H1 (cell line): ENCODE measurements at regions not wholly inside any gene's neighbourhood (a gene's known extent, or its start where the extent isn't known, plus 50 kb on each side); places are given as distances from the start of the nearest gene placed in this dataset.

Experiments used
- CTCF ChIA-PET: fragments of 300-600 bp; sonication (Branson Sonifier 250); formaldehyde crosslinking; loops from one replicate; lab custom pipeline; 2021; ENCODE audit not compliant: partially characterized antibody; lab: Charles Lee
- POLR2A ChIA-PET: fragments of 300-600 bp; sonication (Branson Sonifier 250); formaldehyde crosslinking; loops from one replicate; lab custom pipeline; 2021; ENCODE audit warnings: inconsistent platforms; ENCODE audit not compliant: partially characterized antibody; lab: Charles Lee
- DNase-seq, 2 experiments: peaks; one replicate each; pipeline versions ENCODE4 v3.0.0 to v3.0.0-alpha.2; 2010 to 2022; ENCODE audit warnings: low spot score in 2 of 2, low read depth in 1 of 2, mixed read lengths in 1 of 2
- FAIRE-seq: peaks from 2 replicates; lab custom pipeline; 2011; peaks lifted over from hg19 to GRCh38; lab: Jason Lieb, UNC
- H2AFZ ChIP-seq: 2 replicates; pipeline ENCODE4 v1.8.1; 2012; ENCODE audit warnings: low read length, inconsistent platforms
- H2AK5ac ChIP-seq: 2 replicates; pipeline ENCODE4 v1.6.1; 2013; ENCODE audit warnings: low read depth, low read length
- H2BK120ac ChIP-seq: replicated peaks from 2 replicates; pipeline ENCODE3; 2013; ENCODE audit warnings: low read depth, low read length, inconsistent platforms
- H2BK12ac ChIP-seq: 2 replicates; pipeline ENCODE4 v1.6.1; 2013; ENCODE audit warnings: low read depth, low read length
- H2BK15ac ChIP-seq: 2 replicates; pipeline ENCODE4 v1.6.1; 2013; ENCODE audit warnings: low read length
- H2BK20ac ChIP-seq: 2 replicates; pipeline ENCODE4 v1.6.1; 2013; ENCODE audit warnings: low read length
- H2BK5ac ChIP-seq: 2 replicates; pipeline ENCODE4 v1.6.1; 2013; ENCODE audit warnings: low read depth, low read length
- H3K14ac ChIP-seq: 2 replicates; pipeline ENCODE4 v1.6.1; 2013; ENCODE audit warnings: inconsistent platforms; ENCODE audit not compliant: insufficient read length
- H3K18ac ChIP-seq: 2 replicates; pipeline ENCODE4 v1.6.1; 2013; ENCODE audit warnings: low read length; ENCODE audit errors: extremely low read depth
- H3K23ac ChIP-seq: 2 replicates; pipeline ENCODE4 v1.6.1; 2013; ENCODE audit warnings: inconsistent platforms; ENCODE audit not compliant: insufficient read length
- H3K23me2 ChIP-seq: 2 replicates; pipeline ENCODE4 v1.6.1; 2013; ENCODE audit warnings: low read depth, low read length
- H3K27ac ChIP-seq: 2 replicates; pipeline ENCODE4 v1.6.1; 2011; ENCODE audit warnings: low read depth, low read length, inconsistent platforms
- H3K27me3 ChIP-seq, 4 experiments: replicated peaks in 1 of 4; 1 replicate in 1 of 4; 2 replicates in 3 of 4; pipeline versions ENCODE4 v1.6.1 to v1.8.1; 2011 to 2013; ENCODE audit warnings: low read length in 3 of 4, mild to moderate bottlenecking in 3 of 4, inconsistent platforms in 2 of 4, mixed read lengths in 2 of 4, moderate library complexity in 1 of 4; ENCODE audit not compliant: control insufficient read depth in 3 of 4, insufficient read depth in 3 of 4; ENCODE audit errors: extremely low read depth in 1 of 4
- H3K36me3 ChIP-seq, 4 experiments: 2 replicates each; pipeline versions ENCODE4 v1.6.1 to v1.8.1; 2011 to 2013; ENCODE audit warnings: mild to moderate bottlenecking in 4 of 4, low read length in 3 of 4, moderate library complexity in 2 of 4, control low read depth in 1 of 4, inconsistent platforms in 1 of 4; ENCODE audit not compliant: insufficient read depth in 4 of 4, control insufficient read depth in 2 of 4
- H3K4ac ChIP-seq: replicated peaks from 2 replicates; pipeline ENCODE3; 2013; ENCODE audit warnings: low read length, low read depth, mixed read lengths, inconsistent platforms; ENCODE audit not compliant: insufficient read length
- H3K4me1 ChIP-seq, 4 experiments: replicated peaks in 1 of 4; 1 replicate in 1 of 4; 2 replicates in 3 of 4; pipeline versions ENCODE4 v1.6.1 to v1.8.1; 2011 to 2013; ENCODE audit warnings: low read length in 3 of 4, inconsistent platforms in 2 of 4, mixed read lengths in 1 of 4; ENCODE audit not compliant: insufficient read depth in 4 of 4, control insufficient read depth in 3 of 4
- H3K4me2 ChIP-seq, 2 experiments: 2 replicates each; pipeline versions ENCODE4 v1.6.1 to v1.8.1; 2011 to 2013; ENCODE audit warnings: low read depth in 2 of 2, low read length in 2 of 2, control low read depth in 1 of 2, inconsistent platforms in 1 of 2, mild to moderate bottlenecking in 1 of 2; ENCODE audit not compliant: insufficient read depth in 1 of 2
- H3K4me3 ChIP-seq, 4 experiments: fragments of 200-600, 300-600 bp in 1 of 4; sonication (generic), shearing (Covaris generic), sonication (Bioruptor Twin) in 1 of 4; 2 replicates each; pipeline versions ENCODE4 v1.5.1 to v1.8.1; 2011 to 2016; ENCODE audit warnings: low read length in 4 of 4, low read depth in 3 of 4, control low read depth in 2 of 4, inconsistent platforms in 2 of 4, mild to moderate bottlenecking in 2 of 4, mixed read lengths in 1 of 4, moderate library complexity in 1 of 4; ENCODE audit not compliant: insufficient read depth in 2 of 4; ENCODE audit errors: extremely low read depth in 1 of 4
- H3K56ac ChIP-seq: replicated peaks from 2 replicates; pipeline ENCODE3; 2013; ENCODE audit warnings: low read depth, mild to moderate bottlenecking, mixed read lengths, low read length, inconsistent platforms; ENCODE audit not compliant: insufficient read length
- H3K79me1 ChIP-seq: 2 replicates; pipeline ENCODE4 v1.6.1; 2013; ENCODE audit warnings: low read depth, low read length, control low read depth
- H3K79me2 ChIP-seq, 2 experiments: 2 replicates each; pipeline versions ENCODE4 v1.6.1 to v1.8.1; 2012 to 2013; ENCODE audit warnings: low read length in 2 of 2, mild to moderate bottlenecking in 2 of 2, inconsistent platforms in 1 of 2; ENCODE audit not compliant: insufficient read depth in 2 of 2, control insufficient read depth in 1 of 2
- H3K9ac ChIP-seq, 4 experiments: replicated peaks in 1 of 4; 1 replicate in 1 of 4; 2 replicates in 3 of 4; pipeline versions ENCODE4 v1.6.1 to v1.8.1; 2011 to 2013; ENCODE audit warnings: low read depth in 3 of 4, low read length in 3 of 4, control low read depth in 2 of 4, mild to moderate bottlenecking in 2 of 4, moderate library complexity in 2 of 4, inconsistent platforms in 1 of 4; ENCODE audit errors: extremely low read depth in 1 of 4
- H3K9me3 ChIP-seq, 2 experiments: 2 replicates each; pipeline versions ENCODE4 v1.6.1 to v1.8.1; 2012 to 2013; ENCODE audit warnings: mild to moderate bottlenecking in 2 of 2, moderate library complexity in 2 of 2, control low read depth in 1 of 2, inconsistent platforms in 1 of 2, low read depth in 1 of 2, low read length in 1 of 2, mixed read lengths in 1 of 2; ENCODE audit not compliant: insufficient read depth in 2 of 2
- H4K20me1 ChIP-seq, 2 experiments: replicated peaks in 1 of 2; 2 replicates each; pipeline versions ENCODE3 to v1.8.1; 2011 to 2013; ENCODE audit warnings: inconsistent platforms in 2 of 2, low read length in 2 of 2, mild to moderate bottlenecking in 1 of 2; ENCODE audit not compliant: insufficient read depth in 2 of 2, control insufficient read depth in 1 of 2
- H4K5ac ChIP-seq: 2 replicates; pipeline ENCODE4 v1.6.1; 2013; ENCODE audit warnings: low read length, low read depth, mixed read lengths, inconsistent platforms; ENCODE audit not compliant: insufficient read length
- H4K8ac ChIP-seq: 2 replicates; pipeline ENCODE4 v1.8.0; 2013; ENCODE audit warnings: mild to moderate bottlenecking, moderate library complexity, low read length, inconsistent platforms; ENCODE audit not compliant: insufficient read depth; ENCODE audit errors: extremely low read depth
- H4K91ac ChIP-seq: replicated peaks from 2 replicates; pipeline ENCODE3; 2013; ENCODE audit warnings: low read length, mixed read lengths, inconsistent platforms; ENCODE audit not compliant: insufficient read length
- BACH1 ChIP-seq: IDR thresholded peaks from 2 replicates; pipeline ENCODE4 v1.6.1; 2012; ENCODE audit warnings: low read length, improper control_type of control experiment
- CTCF ChIP-seq, 3 experiments: IDR thresholded peaks; 1 replicate in 2 of 3; 2 replicates in 1 of 3; pipeline versions ENCODE4 v1.5.1 to v1.6.1; 2011; ENCODE audit warnings: low read length in 3 of 3, mild to moderate bottlenecking in 3 of 3, inconsistent platforms in 2 of 3, low read depth in 1 of 3, moderate library complexity in 1 of 3; ENCODE audit not compliant: insufficient read depth in 1 of 3; ENCODE audit errors: control extremely low read depth in 1 of 3
- EGR1 ChIP-seq: IDR thresholded peaks from 2 replicates; pipeline ENCODE4 v1.6.1; 2011; ENCODE audit warnings: low read depth, low read length, borderline replicate concordance
- MAX ChIP-seq: IDR thresholded peaks from 2 replicates; pipeline ENCODE4 v1.6.1; 2012; ENCODE audit warnings: inconsistent platforms
- POLR2A ChIP-seq, 2 experiments: IDR thresholded peaks; 1 replicate in 1 of 2; 2 replicates in 1 of 2; pipeline ENCODE4 v1.6.1; 2011; ENCODE audit warnings: low read depth in 2 of 2, low read length in 2 of 2, mild to moderate bottlenecking in 2 of 2; ENCODE audit errors: control extremely low read depth in 1 of 2
- RXRA ChIP-seq: IDR thresholded peaks from 2 replicates; pipeline ENCODE4 v1.6.1; 2011; ENCODE audit warnings: low read depth, mild to moderate bottlenecking, low read length, moderate library complexity; ENCODE audit not compliant: insufficient read depth
- SP4 ChIP-seq: IDR thresholded peaks from 2 replicates; pipeline ENCODE4 v1.6.1; 2012; ENCODE audit warnings: low read length, inconsistent platforms
- SUZ12 ChIP-seq: fragments of 200-600 bp; sonication (generic); IDR thresholded peaks from 2 replicates; pipeline ENCODE4 v1.6.1; 2012; ENCODE audit warnings: mild to moderate bottlenecking, inconsistent platforms, low read length, moderate library complexity, mixed read lengths
- TBP ChIP-seq: IDR thresholded peaks from 2 replicates; pipeline ENCODE4 v1.6.1; 2011; ENCODE audit warnings: low read depth, low read length, improper control_type of control experiment
- WGBS, 2 experiments: shearing (Covaris generic) in 1 of 2; methylation state at CpG; one replicate each; pipeline versions ENCODE4 v1.1.6 to v1.1.7; 2013 to 2015; ENCODE audit warnings: low lambda C conversion rate in 2 of 2, mixed read lengths in 2 of 2, inconsistent platforms in 1 of 2, low coverage in 1 of 2, missing lambda C conversion rate in 1 of 2; ENCODE audit not compliant: insufficient replicate concordance in 2 of 2, insufficient coverage in 1 of 2, insufficient read length in 1 of 2; ENCODE audit errors: extremely low coverage in 1 of 2, missing lambda C conversion rate in 1 of 2; 5-methylcytosine and 5-hydroxymethylcytosine counted together
- TF ChIP-seq, protein P1 (sequence below): IDR thresholded peaks from 2 replicates; pipeline ENCODE4 v1.6.1; 2011; ENCODE audit warnings: low read depth, mild to moderate bottlenecking, low read length; ENCODE audit not compliant: insufficient read depth

DNA sequence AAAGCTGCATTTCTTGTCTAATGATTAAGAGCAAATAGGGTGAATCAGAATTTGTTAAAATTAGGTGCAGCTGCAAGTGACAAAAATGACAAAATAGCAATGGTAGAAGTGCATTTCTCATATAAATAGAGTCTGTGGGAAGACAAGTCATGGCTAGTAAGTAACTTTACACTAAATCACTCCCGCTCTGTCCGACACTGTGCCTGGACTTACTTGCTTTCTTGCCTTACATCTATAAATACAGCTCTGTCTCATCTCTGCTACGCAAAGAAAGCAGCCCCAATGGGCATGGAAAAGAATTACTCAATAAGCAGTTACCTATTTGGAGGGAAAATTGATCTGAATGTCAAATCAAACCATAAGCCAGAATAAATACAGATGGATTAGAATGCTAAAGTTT lies 245.4 kb upstream of the KRR1 start:
- no peaks in the 10 kb centered on the region for H4K20me1 ChIP-seq
- no peak overlapping the region for H3K4ac ChIP-seq
- ChIA-PET CTCF (no interaction called here), POLR2A (no interaction called here)
- no peak overlapping the region for H2AK5ac ChIP-seq
- H2BK12ac ChIP-seq: no peak overlapping the region
- H3K79me2 ChIP-seq: no peaks in the 10 kb centered on the region
- H3K56ac ChIP-seq: no peak overlapping the region
- H4K91ac ChIP-seq: no peak overlapping the region
- no peak overlapping the region for H3K4me3 ChIP-seq
- peaks cover 0 to 3% (median 0%) of the 10 kb centered on the region in 4 experiments; a peak in 1 of 7 replicates for H3K4me1 ChIP-seq
- FAIRE-seq: no peak
- H3K4me2 ChIP-seq: no peak overlapping the region
- no peak overlapping the region for H3K27ac ChIP-seq
- H2BK120ac ChIP-seq: no peak overlapping the region
- 86% methylated on average over 3 of the region's 3 CpGs; no CpG with 5 or more reads in 1 of the 2 experiments for WGBS, 2 experiments
- H3K79me1 ChIP-seq: no peaks in the 10 kb centered on the region
- no peak overlapping the region for H2BK20ac ChIP-seq
- DNase-seq: no peak
- H3K23me2 ChIP-seq: no peaks in the 10 kb centered on the region; the same call in 1 of the 2 replicates
- no peak overlapping the region for H2BK15ac ChIP-seq
- no peak overlapping the region for H4K5ac ChIP-seq
- no peak overlapping the region for H3K14ac ChIP-seq
- no peak overlapping the region for H3K9ac ChIP-seq
- no peaks in the 10 kb centered on the region for H3K9me3 ChIP-seq
- TF ChIP-seq RXRA (no peak), SUZ12 (no peak), TBP (no peak), SP4 (no peak), BACH1 (no peak), EGR1 (no peak), CTCF (IDR thresholded peaks at IDR 0.05; ENCODE audit: control extremely low read depth in 1 of 3, insufficient read depth in 1 of 3, low read depth in 1 of 3, low read length in 3 of 3) (no peak), POLR2A (IDR thresholded peaks at IDR 0.05; ENCODE audit: control extremely low read depth in 1 of 2, low read depth in 2 of 2, low read length in 2 of 2) (no peak), MAX (no peak)
- TF ChIP-seq, protein P1, sequence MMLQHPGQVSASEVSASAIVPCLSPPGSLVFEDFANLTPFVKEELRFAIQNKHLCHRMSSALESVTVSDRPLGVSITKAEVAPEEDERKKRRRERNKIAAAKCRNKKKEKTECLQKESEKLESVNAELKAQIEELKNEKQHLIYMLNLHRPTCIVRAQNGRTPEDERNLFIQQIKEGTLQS: no peak
- no peak overlapping the region for H3K18ac ChIP-seq
- H2AFZ ChIP-seq: no peak overlapping the region
- no peak overlapping the region for H4K8ac ChIP-seq
- H3K36me3 ChIP-seq: no peaks in the 10 kb centered on the region
- H3K23ac ChIP-seq: no peak overlapping the region
- no peak overlapping the region for H2BK5ac ChIP-seq
- H3K27me3 ChIP-seq: no peaks in the 10 kb centered on the region
